ENCODE measurements at regions not wholly inside any gene's neighbourhood (a gene's known extent, or its start where the extent isn't known, plus 50 kb on each side); places are given as distances from the start of the nearest gene placed in this dataset.

DNA sequence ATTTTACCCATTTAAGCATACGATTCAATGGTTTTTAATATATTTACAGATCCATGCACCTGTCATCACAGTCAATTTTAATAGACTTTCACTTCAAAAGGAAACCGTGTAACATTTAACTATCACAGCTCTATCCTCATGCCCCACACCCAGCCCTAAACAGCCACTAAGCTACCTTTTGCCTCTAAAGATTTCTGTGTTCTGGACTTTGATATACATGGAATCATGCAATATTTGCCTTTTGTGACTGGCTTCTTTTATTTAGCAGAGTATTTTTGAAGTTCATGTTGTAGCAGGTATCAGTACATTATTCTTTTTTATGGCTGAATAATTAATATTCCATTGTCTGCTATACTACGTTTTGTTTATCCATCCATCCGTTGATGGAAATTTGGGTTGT is 50.3 kb upstream of the STX16 start:
- no peaks in the 10 kb centered on the region for H3K4me1 ChIP-seq (ENCODE audit: control insufficient read depth, insufficient read depth, low read length)
- no peak overlapping the region for H3K27ac Mint-ChIP-seq
- H3K9ac ChIP-seq (ENCODE audit: extremely low read depth, low read length, poor library complexity, severe bottlenecking) = no peak overlapping the region
- no peak overlapping the region for H3K4me3 Mint-ChIP-seq
- TF ChIP-seq, protein P1, sequence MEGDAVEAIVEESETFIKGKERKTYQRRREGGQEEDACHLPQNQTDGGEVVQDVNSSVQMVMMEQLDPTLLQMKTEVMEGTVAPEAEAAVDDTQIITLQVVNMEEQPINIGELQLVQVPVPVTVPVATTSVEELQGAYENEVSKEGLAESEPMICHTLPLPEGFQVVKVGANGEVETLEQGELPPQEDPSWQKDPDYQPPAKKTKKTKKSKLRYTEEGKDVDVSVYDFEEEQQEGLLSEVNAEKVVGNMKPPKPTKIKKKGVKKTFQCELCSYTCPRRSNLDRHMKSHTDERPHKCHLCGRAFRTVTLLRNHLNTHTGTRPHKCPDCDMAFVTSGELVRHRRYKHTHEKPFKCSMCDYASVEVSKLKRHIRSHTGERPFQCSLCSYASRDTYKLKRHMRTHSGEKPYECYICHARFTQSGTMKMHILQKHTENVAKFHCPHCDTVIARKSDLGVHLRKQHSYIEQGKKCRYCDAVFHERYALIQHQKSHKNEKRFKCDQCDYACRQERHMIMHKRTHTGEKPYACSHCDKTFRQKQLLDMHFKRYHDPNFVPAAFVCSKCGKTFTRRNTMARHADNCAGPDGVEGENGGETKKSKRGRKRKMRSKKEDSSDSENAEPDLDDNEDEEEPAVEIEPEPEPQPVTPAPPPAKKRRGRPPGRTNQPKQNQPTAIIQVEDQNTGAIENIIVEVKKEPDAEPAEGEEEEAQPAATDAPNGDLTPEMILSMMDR (conservative IDR thresholded peaks at IDR 0.05) = no peak
- 94 to 96% methylated on average over 4 of the region's 4 CpGs for WGBS, 2 experiments (ENCODE audit: insufficient coverage in 1 of 2, insufficient read length in 1 of 2)
- no peak overlapping the region for H3K4me3 ChIP-seq (ENCODE audit: low read length)
- H3K27me3 Mint-ChIP-seq (ENCODE audit: insufficient read depth) = no peaks in the 10 kb centered on the region
- no peaks in the 10 kb centered on the region for H3K36me3 ChIP-seq (ENCODE audit: control insufficient read depth, insufficient read depth, low read length)
- peaks cover 7% of the 10 kb centered on the region for H3K9me3 Mint-ChIP-seq
- H3K27me3 ChIP-seq (ENCODE audit: control insufficient read depth, insufficient read depth, low read length, poor library complexity, severe bottlenecking) = no peaks in the 10 kb centered on the region
- no peak overlapping the region for H3K27ac ChIP-seq (ENCODE audit: low read depth, low read length)
- H3K9me3 ChIP-seq (ENCODE audit: control insufficient read depth, low read length) = no peaks in the 10 kb centered on the region
- peaks cover 6% of the 10 kb centered on the region for H3K36me3 Mint-ChIP-seq (ENCODE audit: low read depth)
- no peak for DNase-seq
- H3K4me1 Mint-ChIP-seq = peaks cover 11% of the 10 kb centered on the region

DNA sequence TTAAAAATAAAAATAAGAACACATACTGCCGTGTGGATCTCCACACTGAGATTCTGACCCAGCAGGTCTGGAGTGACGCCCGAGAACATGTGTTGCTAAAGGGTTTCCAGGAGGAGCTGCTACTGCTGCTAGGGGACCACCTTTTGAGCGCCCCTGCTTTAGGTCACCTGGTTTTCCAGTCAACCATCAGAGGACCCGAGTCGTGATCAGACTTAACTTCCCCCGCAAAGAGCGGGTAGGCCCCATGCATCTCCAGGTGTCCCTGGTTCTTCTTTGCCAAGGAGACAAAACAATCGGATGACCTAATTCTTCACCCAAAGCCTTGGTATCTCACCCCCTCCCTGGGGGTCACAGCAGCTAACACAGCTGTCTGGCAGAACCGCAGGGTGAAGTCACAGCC is 51.1 kb upstream of the STX16 start:
- TF ChIP-seq, protein P1 (conservative IDR thresholded peaks at IDR 0.05) = peak; percentile 23
- Histone ChIP-seq H3K9ac (ENCODE audit: extremely low read depth, low read length, poor library complexity, severe bottlenecking) (no peak overlapping the region), H3K27ac (ENCODE audit: low read depth, low read length) (no peak overlapping the region), H3K9me3 (ENCODE audit: control insufficient read depth, low read length) (no peaks in the 10 kb centered on the region), H3K4me3 (ENCODE audit: low read length) (no peak overlapping the region), H3K36me3 (ENCODE audit: control insufficient read depth, insufficient read depth, low read length) (no peaks in the 10 kb centered on the region), H3K27me3 (ENCODE audit: control insufficient read depth, insufficient read depth, low read length, poor library complexity, severe bottlenecking) (no peaks in the 10 kb centered on the region), H3K4me1 (ENCODE audit: control insufficient read depth, insufficient read depth, low read length) (no peaks in the 10 kb centered on the region)
- Mint-ChIP-seq H3K4me3 (no peak overlapping the region), H3K4me1 (peaks cover 11% of the 10 kb centered on the region), H3K9me3 (peaks cover 7% of the 10 kb centered on the region), H3K36me3 (ENCODE audit: low read depth) (peaks cover 6% of the 10 kb centered on the region), H3K27me3 (ENCODE audit: insufficient read depth) (no peaks in the 10 kb centered on the region), H3K27ac (no peak overlapping the region)
- 92 to 93% methylated on average over 9 to 10 of the region's 10 CpGs for WGBS, 2 experiments (ENCODE audit: insufficient coverage in 1 of 2, insufficient read length in 1 of 2)
- no peak for DNase-seq

DNA sequence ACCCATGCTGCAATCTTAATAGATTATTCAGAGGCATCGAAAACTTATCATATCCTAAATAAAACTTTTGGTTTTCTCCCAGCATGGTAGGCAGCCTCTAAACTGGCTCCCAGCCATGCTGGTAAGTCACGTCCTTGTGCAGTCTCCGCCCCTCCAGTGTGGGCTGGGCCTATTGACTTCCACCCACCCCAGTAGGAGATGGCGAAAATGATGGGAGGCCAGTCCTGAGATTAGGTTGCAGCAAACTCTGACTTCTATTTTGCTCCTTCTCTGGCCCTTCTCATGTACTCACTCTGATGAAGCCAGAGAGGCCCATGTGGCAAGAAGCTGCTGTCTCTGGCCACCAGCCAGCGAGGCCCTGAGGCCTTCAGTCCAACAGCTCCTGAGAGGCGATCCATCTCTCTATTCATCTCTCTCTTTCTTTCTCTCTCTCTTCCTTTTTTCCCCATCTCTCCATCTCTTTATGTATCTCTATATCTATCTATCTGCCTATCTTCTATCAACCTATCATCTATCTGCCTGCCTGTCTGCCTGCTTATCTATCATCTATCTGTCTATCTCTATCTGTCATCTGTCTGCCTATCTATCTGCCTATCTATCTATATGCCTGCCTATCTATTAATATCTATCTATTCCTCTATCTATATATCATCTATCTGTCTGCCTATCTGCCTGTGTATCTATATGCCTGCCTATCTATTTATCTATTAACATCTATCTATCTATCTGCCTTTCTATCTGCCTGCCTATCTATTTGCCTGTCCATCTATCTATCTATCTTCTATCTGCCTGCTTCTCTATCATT is 52.7 kb upstream of the STX16 start:
- DNase-seq = no peak
- H3K9me3 Mint-ChIP-seq = peaks cover 7% of the 10 kb centered on the region
- Histone ChIP-seq H3K36me3 (ENCODE audit: control insufficient read depth, insufficient read depth, low read length) (no peaks in the 10 kb centered on the region), H3K27me3 (ENCODE audit: control insufficient read depth, insufficient read depth, low read length, poor library complexity, severe bottlenecking) (no peaks in the 10 kb centered on the region), H3K9me3 (ENCODE audit: control insufficient read depth, low read length) (no peaks in the 10 kb centered on the region), H3K9ac (ENCODE audit: extremely low read depth, low read length, poor library complexity, severe bottlenecking) (no peak overlapping the region), H3K4me3 (ENCODE audit: low read length) (no peak overlapping the region), H3K4me1 (ENCODE audit: control insufficient read depth, insufficient read depth, low read length) (no peaks in the 10 kb centered on the region), H3K27ac (ENCODE audit: low read depth, low read length) (no peak overlapping the region)
- no peak overlapping the region for H3K4me3 Mint-ChIP-seq
- TF ChIP-seq, protein P1 (conservative IDR thresholded peaks at IDR 0.05) = no peak
- WGBS, 2 experiments (ENCODE audit: insufficient coverage in 1 of 2, insufficient read length in 1 of 2) = 93 to 100% methylated on average over 3 to 6 of the region's 6 CpGs
- peaks cover 17% of the 10 kb centered on the region for H3K4me1 Mint-ChIP-seq
- peaks cover 6% of the 10 kb centered on the region for H3K36me3 Mint-ChIP-seq (ENCODE audit: low read depth)
- no peaks in the 10 kb centered on the region for H3K27me3 Mint-ChIP-seq (ENCODE audit: insufficient read depth)
- H3K27ac Mint-ChIP-seq = no peak overlapping the region

Data from endodermal cell (in vitro differentiated cells).